ENCODE measurements at regions not wholly inside any gene's neighbourhood (a gene's known extent, or its start where the extent isn't known, plus 50 kb on each side); places are given as distances from the start of the nearest gene placed in this dataset.

DNA sequence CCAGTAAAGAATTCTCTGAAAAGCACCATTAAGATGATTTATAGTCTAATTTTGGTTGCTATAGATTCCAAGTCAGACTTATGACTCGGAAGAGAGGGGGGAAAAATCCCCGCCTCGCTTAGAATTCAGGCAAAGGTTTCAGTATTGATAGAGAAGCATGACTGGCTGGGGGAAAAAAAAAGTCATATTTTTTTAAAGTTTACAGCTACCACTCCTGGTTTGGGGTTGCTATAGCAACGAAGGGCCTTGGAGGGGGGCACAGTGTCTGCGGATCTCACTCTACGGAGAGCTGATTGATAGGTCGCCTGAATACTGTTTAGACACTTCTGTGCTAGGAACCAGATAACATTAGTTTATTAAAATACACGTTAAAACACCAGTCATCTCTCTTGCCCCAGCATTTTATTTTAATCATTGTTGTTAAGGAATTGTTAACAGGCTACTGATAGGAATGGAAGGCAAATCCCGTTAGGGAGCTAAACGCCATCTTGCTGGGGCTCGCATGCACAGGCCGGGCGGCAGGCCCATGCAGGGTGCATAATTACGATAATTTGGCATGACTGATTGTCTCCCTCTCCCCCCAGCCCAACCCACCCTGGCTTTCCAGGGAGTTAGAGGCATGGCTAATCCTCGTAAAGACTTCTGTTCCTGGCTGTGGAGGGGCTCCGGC lies 380.0 kb upstream of the XYLT1 start:
- ChIA-PET CTCF (no interaction called here), POLR2A (ENCODE audit: low non-redundant PET) (no interaction called here)
- TF ChIP-seq, protein P1, sequence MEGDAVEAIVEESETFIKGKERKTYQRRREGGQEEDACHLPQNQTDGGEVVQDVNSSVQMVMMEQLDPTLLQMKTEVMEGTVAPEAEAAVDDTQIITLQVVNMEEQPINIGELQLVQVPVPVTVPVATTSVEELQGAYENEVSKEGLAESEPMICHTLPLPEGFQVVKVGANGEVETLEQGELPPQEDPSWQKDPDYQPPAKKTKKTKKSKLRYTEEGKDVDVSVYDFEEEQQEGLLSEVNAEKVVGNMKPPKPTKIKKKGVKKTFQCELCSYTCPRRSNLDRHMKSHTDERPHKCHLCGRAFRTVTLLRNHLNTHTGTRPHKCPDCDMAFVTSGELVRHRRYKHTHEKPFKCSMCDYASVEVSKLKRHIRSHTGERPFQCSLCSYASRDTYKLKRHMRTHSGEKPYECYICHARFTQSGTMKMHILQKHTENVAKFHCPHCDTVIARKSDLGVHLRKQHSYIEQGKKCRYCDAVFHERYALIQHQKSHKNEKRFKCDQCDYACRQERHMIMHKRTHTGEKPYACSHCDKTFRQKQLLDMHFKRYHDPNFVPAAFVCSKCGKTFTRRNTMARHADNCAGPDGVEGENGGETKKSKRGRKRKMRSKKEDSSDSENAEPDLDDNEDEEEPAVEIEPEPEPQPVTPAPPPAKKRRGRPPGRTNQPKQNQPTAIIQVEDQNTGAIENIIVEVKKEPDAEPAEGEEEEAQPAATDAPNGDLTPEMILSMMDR (conservative IDR thresholded peaks at IDR 0.05; ENCODE audit: low read depth) = no peak
- DNase-seq (ENCODE audit: low spot score) = no peak
- H3K27ac ChIP-seq = no peak overlapping the region

DNA sequence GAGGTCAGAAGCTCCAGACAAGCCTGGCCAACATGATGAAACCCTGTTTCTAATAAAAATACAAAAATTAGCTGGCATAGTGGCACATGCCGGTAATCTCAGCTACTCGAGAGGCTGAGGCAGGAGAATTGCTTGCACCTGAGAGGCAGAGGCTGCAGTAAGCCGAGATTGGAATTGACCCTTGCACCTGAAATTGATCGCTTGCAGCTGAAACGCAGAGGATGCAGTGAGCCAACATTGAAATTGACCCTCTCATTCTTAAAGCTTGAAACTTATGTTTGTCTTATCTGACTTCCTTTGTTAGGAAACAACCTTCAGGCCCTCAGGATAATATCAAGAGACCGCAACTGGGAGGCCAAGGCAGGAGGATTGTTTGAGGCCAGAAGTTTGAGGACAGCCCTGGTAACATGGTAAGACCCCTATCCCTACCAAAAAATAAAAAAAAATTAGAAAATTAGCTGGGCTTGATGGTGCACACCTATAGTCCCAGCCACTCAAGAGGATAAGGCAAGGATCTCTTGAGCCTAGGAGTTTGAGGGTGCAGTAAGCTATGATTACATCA lies 376.6 kb upstream of the XYLT1 start:
- POLR2A ChIA-PET (ENCODE audit: low non-redundant PET) = no interaction called here
- TF ChIP-seq, protein P1 (conservative IDR thresholded peaks at IDR 0.05; ENCODE audit: low read depth) = no peak

DNA sequence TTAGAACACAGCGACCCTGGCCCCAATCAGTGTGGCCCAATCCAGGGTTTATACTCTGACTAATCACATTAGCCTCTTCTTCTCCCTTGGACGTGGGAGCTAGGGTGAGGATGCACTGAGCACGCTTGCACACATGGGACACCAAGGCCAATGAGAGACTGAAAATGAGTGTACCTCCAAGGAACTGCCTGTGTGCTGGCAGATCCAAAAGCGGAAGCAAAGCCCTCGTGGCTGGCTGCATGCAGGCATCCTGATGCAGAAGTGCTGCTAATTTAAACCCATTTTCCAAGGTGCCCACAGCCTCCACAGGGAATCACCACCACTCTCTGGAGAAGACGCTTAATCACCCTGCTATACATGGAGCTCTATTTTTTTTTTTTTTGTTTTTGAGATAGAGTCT lies 375.3 kb upstream of the XYLT1 start:
- ChIA-PET POLR2A (ENCODE audit: low non-redundant PET) (no interaction called here), CTCF (interaction anchor here (0.6 kb wide), 1 partner anchor 180 kb away, joined by 5 read pairs; no protein-coding TSS in a partner anchor)
- no peak for DNase-seq (ENCODE audit: low spot score)
- H3K27ac ChIP-seq = no peak overlapping the region
- TF ChIP-seq, protein P1 (conservative IDR thresholded peaks at IDR 0.05; ENCODE audit: low read depth) = no peak

More for the DNA sequence above, 376.6 kb upstream of the XYLT1 start:
- no peak for DNase-seq (ENCODE audit: low spot score)
- CTCF ChIA-PET = no interaction called here
- no peak overlapping the region for H3K27ac ChIP-seq

DNA sequence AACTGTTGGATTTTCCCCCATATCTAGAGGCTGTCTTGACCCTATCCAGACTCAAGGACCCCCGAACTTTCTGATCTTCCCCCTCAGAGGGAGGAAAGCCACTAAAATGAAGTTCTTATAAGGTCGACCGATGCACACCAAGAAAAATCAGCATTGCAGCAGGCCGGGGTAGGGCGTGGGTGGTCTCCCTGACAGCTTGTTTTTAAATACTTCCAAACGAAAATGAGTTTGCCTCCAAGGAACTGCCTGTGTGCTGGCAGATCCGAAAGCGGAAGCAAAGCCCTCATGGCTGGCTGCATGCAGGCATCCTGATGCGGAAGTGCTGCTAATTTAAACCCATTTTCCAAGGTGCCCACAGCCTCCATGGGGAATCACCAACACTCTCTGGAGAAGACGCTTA lies 374.3 kb upstream of the XYLT1 start:
- CTCF ChIA-PET = no interaction called here
- no peak overlapping the region for H3K27ac ChIP-seq
- no peak for DNase-seq (ENCODE audit: low spot score)
- TF ChIP-seq, protein P1 (conservative IDR thresholded peaks at IDR 0.05; ENCODE audit: low read depth) = no peak
- POLR2A ChIA-PET (ENCODE audit: low non-redundant PET) = no interaction called here

DNA sequence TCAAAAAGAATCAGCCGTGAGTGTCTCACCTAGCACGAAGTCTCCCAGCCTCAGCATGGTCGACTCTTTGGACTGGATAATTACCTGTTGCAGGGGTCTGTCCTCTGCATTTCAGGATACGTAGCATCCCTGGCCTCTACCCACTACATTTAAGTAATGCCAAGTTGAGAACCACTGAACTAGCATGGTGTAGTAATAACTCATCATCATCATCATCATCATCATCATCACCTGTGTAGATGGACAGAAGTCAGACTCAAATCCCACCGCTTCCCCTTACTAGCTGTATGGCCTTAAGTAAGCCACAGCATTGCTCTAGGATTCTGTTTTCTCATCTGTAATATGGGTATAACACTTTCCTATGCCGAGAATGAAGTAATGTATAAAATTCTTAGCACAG lies 373.1 kb upstream of the XYLT1 start:
- DNase-seq (ENCODE audit: low spot score) = no peak
- CTCF ChIA-PET = no interaction called here
- POLR2A ChIA-PET (ENCODE audit: low non-redundant PET) = no interaction called here
- TF ChIP-seq, protein P1 (conservative IDR thresholded peaks at IDR 0.05; ENCODE audit: low read depth) = no peak
- no peak overlapping the region for H3K27ac ChIP-seq

DNA sequence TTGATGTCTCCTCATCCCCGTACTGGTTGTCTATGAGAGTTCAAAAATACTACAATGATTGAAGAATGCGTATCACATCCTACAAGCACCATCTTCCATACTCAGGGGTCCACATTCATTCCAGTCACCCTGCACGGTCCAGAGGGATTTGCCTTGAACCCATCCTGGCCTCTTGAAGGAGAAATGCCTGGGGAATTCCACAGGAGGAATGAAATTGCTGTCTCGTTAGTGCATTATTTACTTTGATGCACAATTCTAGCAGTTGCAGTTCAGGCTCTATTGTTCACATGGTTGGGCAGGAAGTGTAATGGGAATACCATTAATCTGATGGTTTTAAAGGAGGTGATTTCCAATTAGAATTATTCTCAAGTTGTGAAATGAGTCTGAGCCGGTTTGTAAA lies 369.1 kb upstream of the XYLT1 start:
- ChIA-PET CTCF (no interaction called here), POLR2A (ENCODE audit: low non-redundant PET) (no interaction called here)
- H3K27ac ChIP-seq = no peak overlapping the region
- DNase-seq (ENCODE audit: low spot score) = no peak
- TF ChIP-seq, protein P1 (conservative IDR thresholded peaks at IDR 0.05; ENCODE audit: low read depth) = no peak

Measured in RWPE1 (cell line).